K562 (cell line): ENCODE measurements at regions not wholly inside any gene's neighbourhood (a gene's known extent, or its start where the extent isn't known, plus 50 kb on each side); places are given as distances from the start of the nearest gene placed in this dataset.

ENCODE experiments used
- ATAC-seq: fragments of 200-7000 bp; cut with Tn5 transposase; 3 replicates; pipeline ENCODE4 v1.9.1; 2020; ENCODE audit warnings: moderate library complexity
- BruUV-seq: library from RNA; stranded (reverse); fragments of 400-500 nt; replicated peaks from 2 replicates; lab custom pipeline; 2021; lab: Mats Ljungman, UMichigan
- CTCF ChIA-PET: fragments of 300-600 bp; formaldehyde crosslinking; extraction: SDS; loops from one replicate; lab custom pipeline; 2021; ENCODE audit warnings: low intra/inter-chr PET ratio; lab: Yijun Ruan, JAX
- POLR2A ChIA-PET: fragments of 300-600, 350-650 bp; sonication (Branson Sonifier 250); formaldehyde crosslinking; extraction: SDS; loops from one replicate; lab custom pipeline; 2021; ENCODE audit warnings: antibody characterized with exemption, inconsistent platforms; lab: Yijun Ruan, JAX
- DNase-seq, 4 experiments: peaks; one replicate each; pipeline versions ENCODE4 v3.0.0 to v3.0.0-alpha.2; 2011 to 2018; ENCODE audit warnings: low spot score in 3 of 4, mixed read lengths in 3 of 4; ENCODE audit errors: extremely low read depth in 1 of 4
- FAIRE-seq: peaks from 2 replicates; lab custom pipeline; 2011; peaks lifted over from hg19 to GRCh38; lab: Jason Lieb, UNC
- H2AFZ ChIP-seq: 2 replicates; pipeline ENCODE4 v1.6.0; 2011; ENCODE audit warnings: low read depth, low read length, control low read depth, inconsistent platforms
- H3K27ac ChIP-seq: fragments of 200-600 bp; 3 replicates; pipeline ENCODE4 v1.8.0; 2011; ENCODE audit warnings: low read depth, mild to moderate bottlenecking, control low read depth, inconsistent platforms, low read length, moderate library complexity, mixed read lengths; ENCODE audit errors: extremely low read depth
- H3K27me3 ChIP-seq, 2 experiments: fragments of 300-600 bp in 1 of 2; 2 replicates in 1 of 2; 3 replicates in 1 of 2; pipeline versions ENCODE4 v1.6.0 to v1.8.0; 2011; ENCODE audit warnings: inconsistent platforms in 2 of 2, low read length in 2 of 2, mild to moderate bottlenecking in 1 of 2, mixed read lengths in 1 of 2, moderate library complexity in 1 of 2; ENCODE audit not compliant: control insufficient read depth in 2 of 2, insufficient read depth in 2 of 2
- H3K36me3 ChIP-seq: fragments of 300-600 bp; 3 replicates; pipeline ENCODE4 v1.8.0; 2011; ENCODE audit warnings: mild to moderate bottlenecking, low read length, inconsistent platforms; ENCODE audit not compliant: control insufficient read depth, insufficient read depth
- H3K4me1 ChIP-seq, 2 experiments: fragments of 200-600 bp in 1 of 2; replicated peaks in 1 of 2; 2 replicates in 1 of 2; 3 replicates in 1 of 2; pipeline versions ENCODE4 v1.5.1 to v1.8.0; 2011; ENCODE audit warnings: inconsistent platforms in 2 of 2, low read length in 2 of 2, mild to moderate bottlenecking in 1 of 2, mixed read lengths in 1 of 2, moderate library complexity in 1 of 2; ENCODE audit not compliant: control insufficient read depth in 2 of 2, insufficient read depth in 2 of 2
- H3K4me2 ChIP-seq: 2 replicates; pipeline ENCODE4 v1.6.1; 2011; ENCODE audit warnings: low read length, control low read depth, inconsistent platforms, mixed read lengths; ENCODE audit not compliant: insufficient read depth
- H3K4me3 ChIP-seq: fragments of 200-600 bp; sonication (generic), shearing (Covaris generic); 2 replicates; pipeline ENCODE4 v1.5.1; 2016; ENCODE audit warnings: control low read depth, inconsistent platforms
- H3K79me2 ChIP-seq: fragments of 200-600 bp; 3 replicates; pipeline ENCODE4 v1.8.0; 2011; ENCODE audit warnings: low read length, inconsistent platforms; ENCODE audit not compliant: control insufficient read depth, insufficient read depth
- H3K9ac ChIP-seq, 2 experiments: 2 replicates each; pipeline versions ENCODE4 v1.6.0 to v1.6.1; 2011; ENCODE audit warnings: low read depth in 2 of 2, low read length in 2 of 2, control low read depth in 1 of 2, inconsistent platforms in 1 of 2, mild to moderate bottlenecking in 1 of 2, mixed read lengths in 1 of 2; ENCODE audit not compliant: insufficient read depth in 1 of 2
- H3K9me1 ChIP-seq: one replicate; pipeline ENCODE4 v1.6.0; 2011; ENCODE audit warnings: inconsistent platforms, mild to moderate bottlenecking, low read length, moderate library complexity; ENCODE audit not compliant: control insufficient read depth, insufficient read depth
- H3K9me3 ChIP-seq: replicated peaks from 2 replicates; pipeline ENCODE4 v1.5.1; 2011; ENCODE audit warnings: low read depth, low read length, inconsistent platforms; ENCODE audit not compliant: control insufficient read depth, insufficient read depth
- H4K20me1 ChIP-seq: replicated peaks from 2 replicates; pipeline ENCODE4 v1.6.1; 2011; ENCODE audit warnings: low read length, inconsistent platforms, mixed read lengths; ENCODE audit not compliant: control insufficient read depth, insufficient read depth
- BHLHE40 ChIP-seq: IDR thresholded peaks from 2 replicates; pipeline ENCODE4 v1.6.1; 2011; ENCODE audit warnings: low read length, improper control_type of control experiment
- CHCHD3 ChIP-seq: fragments of 250-450 bp; sonication (Bioruptor Pico); IDR thresholded peaks from 2 replicates; pipeline ENCODE4 v2.1.2; 2022; ENCODE audit warnings: mild to moderate bottlenecking
- CREB5 ChIP-seq: fragments of 250-450 bp; sonication (Bioruptor Pico); IDR thresholded peaks from 2 replicates; pipeline ENCODE4 v1.5.0; 2020; ENCODE audit warnings: mild to moderate bottlenecking
- GTF3C2 ChIP-seq: IDR thresholded peaks from 3 replicates; pipeline ENCODE4 v1.6.1; 2011; ENCODE audit warnings: borderline replicate concordance, mild to moderate bottlenecking, moderate library complexity; ENCODE audit not compliant: insufficient read length; ENCODE audit errors: extremely low read depth
- RREB1 ChIP-seq: fragments of 250-450 bp; sonication (Bioruptor Pico); IDR thresholded peaks from 2 replicates; pipeline ENCODE4 v1.4.0; 2020
- SMAD1 ChIP-seq: fragments of 150-350 bp; IDR thresholded peaks from 2 replicates; pipeline ENCODE4 v1.6.1; 2014; ENCODE audit warnings: low read length, low read depth; ENCODE audit not compliant: partially characterized antibody
- USF1 ChIP-seq: sonication (generic); formaldehyde crosslinking; IDR thresholded peaks from 2 replicates; pipeline ENCODE4 v1.9.0; 2022; ENCODE audit warnings: mild to moderate bottlenecking, missing genetic modification reagents
- ZNF324 ChIP-seq: fragments of 250-450 bp; sonication (Bioruptor Pico); IDR thresholded peaks from 2 replicates; pipeline ENCODE4 v1.4.0; 2020; ENCODE audit warnings: mild to moderate bottlenecking
- ZNF589 ChIP-seq: fragments of 200-800 bp; sonication (Bioruptor generic); IDR thresholded peaks from 2 replicates; pipeline ENCODE4 v1.6.1; 2016; ENCODE audit warnings: low read depth, missing genetic modification characterization, missing compliant biosample characterization
- ZNF707 ChIP-seq: fragments of 250-450 bp; sonication (Bioruptor Pico); conservative IDR thresholded peaks from 2 replicates; pipeline ENCODE4 v1.8.0; 2022; ENCODE audit warnings: inconsistent platforms, mild to moderate bottlenecking, moderate library complexity
- WGBS: fragments of 100-300 bp; shearing (Covaris generic); methylation state at CpG from one replicate; pipeline ENCODE4 v1.1.6; 2016; ENCODE audit warnings: low coverage, mixed read lengths; ENCODE audit not compliant: insufficient coverage; ENCODE audit errors: missing lambda C conversion rate; 5-methylcytosine and 5-hydroxymethylcytosine counted together
- in situ Hi-C: fragments of 300-500 bp; cut with MboI; formaldehyde crosslinking; loops from 4 replicates; pipeline ENCODE4 v1.15.0; 2018; ENCODE audit warnings: inconsistent platforms, mixed read lengths
- intact Hi-C: fragments of 100-400 bp; cut with micrococcal nuclease; formaldehyde crosslinking; loops from 2 replicates; pipeline ENCODE4 v1.14.2; 2022

- TF ChIP-seq USF1 = no peak
- no peak for TF ChIP-seq SMAD1
- TF ChIP-seq CREB5 (CRISPR knock-in tag) = no peak
Measured at GRCh38 chr9:68644831-68645230, 60.2 kb upstream of the PIP5K1B start (continued).

GRCh38 chr9:68648164-68648563 is 56.9 kb upstream of the PIP5K1B start:
- in situ Hi-C loops = no loop called here
- no peak overlapping the region for H2AFZ ChIP-seq
- TF ChIP-seq CHCHD3 (CRISPR knock-in tag) (no peak), ZNF324 (no peak), GTF3C2 (no peak), BHLHE40 (no peak), ZNF707 (no peak), ZNF589 (CRISPR knock-in tag) (no peak), RREB1 (CRISPR knock-in tag) (no peak)

More at GRCh38 chr9:68648164-68648563, 56.9 kb upstream of the PIP5K1B start:
- FAIRE-seq (no peak), DNase-seq (no peak), ATAC-seq (no peak)
- WGBS = 9% methylated on average over 1 of the region's 3 CpGs
- Histone ChIP-seq H4K20me1 (no peaks in the 10 kb centered on the region), H3K9ac (no peak overlapping the region), H3K9me1 (no peaks in the 10 kb centered on the region), H3K4me1 (peaks cover 0 to 28% of the 10 kb centered on the region in 2 experiments; a peak in 3 of 5 replicates), H3K27ac (no peak overlapping the region), H3K4me2 (no peak overlapping the region), H3K79me2 (no peaks in the 10 kb centered on the region), H3K27me3 (no peaks in the 10 kb centered on the region), H3K9me3 (no peaks in the 10 kb centered on the region), H3K36me3 (no peaks in the 10 kb centered on the region), H3K4me3 (no peak overlapping the region)
- POLR2A ChIA-PET = no interaction called here
- intact Hi-C loops = no loop called here
- no TSS peak for BruUV-seq
- CTCF ChIA-PET = no interaction called here
